ENCODE measurements at regions not wholly inside any gene's neighbourhood (a gene's known extent, or its start where the extent isn't known, plus 50 kb on each side); places are given as distances from the start of the nearest gene placed in this dataset.
"Not testable (repeated sequence)": the region's sequence is repeated elsewhere in the genome, so short reads cannot be mapped to it uniquely, and the experiment has no call there.

DNA sequence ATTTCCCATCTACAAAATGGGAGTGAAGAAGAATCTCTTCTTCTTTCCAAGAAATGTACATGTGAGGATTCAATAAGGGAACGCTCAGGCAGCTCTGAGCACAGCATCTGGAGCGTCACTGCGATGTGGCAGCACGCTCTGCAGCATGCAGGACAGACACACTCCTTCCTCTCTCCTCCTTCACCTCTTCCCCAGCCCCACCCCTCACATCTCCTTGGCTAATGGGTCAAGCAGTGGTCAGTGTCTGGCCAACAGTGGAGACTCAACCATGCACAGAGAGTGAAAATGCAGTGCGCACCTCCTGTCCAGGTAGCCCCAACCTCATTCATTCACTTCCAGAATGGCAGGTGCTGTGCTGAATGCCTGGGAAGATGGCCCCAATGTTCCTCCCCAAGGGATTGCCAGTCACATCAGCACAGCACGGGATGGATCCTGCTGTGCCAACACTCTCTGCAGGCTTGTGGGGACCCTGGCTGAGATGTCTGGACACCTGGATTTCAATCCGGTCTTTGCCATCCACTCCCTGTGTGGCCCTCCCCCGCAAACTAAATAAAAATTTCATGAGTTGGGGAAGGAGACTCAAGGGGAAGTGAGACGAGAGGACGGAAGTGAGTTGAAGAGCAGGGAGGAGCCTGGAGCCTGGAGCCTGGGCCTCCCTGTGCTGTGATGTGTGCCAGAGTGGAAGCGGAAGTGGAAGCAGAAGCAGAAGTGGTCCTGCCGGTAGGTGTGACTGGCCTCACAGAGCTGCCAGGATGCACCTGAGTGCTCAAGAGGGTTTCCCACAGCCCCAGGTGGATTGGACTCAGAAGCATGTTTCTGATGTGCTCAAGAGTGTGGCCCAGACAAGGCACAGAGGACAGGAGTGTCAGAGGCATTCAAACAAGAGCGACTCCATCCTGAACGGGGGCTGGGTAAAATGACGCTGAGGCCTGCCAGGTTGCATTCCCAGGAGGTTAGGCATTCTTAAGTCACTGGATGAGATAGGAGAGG lies 163.9 kb downstream of the SMAD6 start:
- no peak for DNase-seq

- DNase-seq, result no peak
Observed at GRCh38 chr15:66866656-66867055, 164.6 kb downstream of the SMAD6 start.

DNA sequence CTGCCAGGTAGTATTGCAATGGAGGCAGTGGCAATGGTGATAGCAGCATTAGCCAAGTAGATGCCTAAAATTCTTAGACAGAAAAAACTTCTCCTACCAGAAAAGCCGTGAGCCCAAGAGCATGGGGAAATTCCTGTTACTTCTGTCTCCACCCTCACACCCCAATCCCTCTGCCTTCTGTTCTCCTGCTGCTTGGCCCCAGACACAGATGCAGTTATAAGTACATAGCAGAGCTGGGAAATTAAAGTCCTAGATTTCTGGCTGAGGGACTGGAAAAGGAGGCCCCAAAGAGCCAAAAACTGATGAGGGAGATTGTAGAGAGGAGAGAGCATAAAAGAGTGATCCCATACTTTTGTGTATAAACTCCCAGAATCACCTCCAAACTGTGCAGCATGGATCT lies 166.9 kb downstream of the SMAD6 start:
- DNase-seq, result no peak

DNA sequence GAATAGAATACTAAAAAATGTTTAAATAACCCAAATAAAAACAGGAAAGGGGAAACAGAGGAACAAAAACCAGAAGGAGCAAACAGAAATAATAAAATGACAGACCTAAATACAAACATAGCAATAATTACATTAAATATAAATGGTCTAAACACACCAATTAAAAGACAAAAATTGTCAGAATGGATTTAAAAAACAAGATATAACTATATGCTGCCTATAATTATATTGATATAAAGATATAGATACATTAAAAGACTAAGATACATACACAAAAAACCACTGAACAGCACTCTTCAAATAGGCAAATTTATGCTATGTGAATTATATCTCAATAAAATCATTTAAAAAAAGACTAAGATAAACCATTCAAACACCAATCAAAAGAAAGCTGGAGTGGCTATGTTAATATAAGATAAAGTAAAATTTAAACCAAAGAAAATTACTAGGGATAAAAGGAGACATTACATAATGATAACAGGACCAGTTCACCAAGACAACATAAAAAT lies 168.9 kb downstream of the SMAD6 start:
- no peak for DNase-seq

- no peak for DNase-seq
Observed at GRCh38 chr15:66872405-66872804, 170.4 kb downstream of the SMAD6 start.

DNA sequence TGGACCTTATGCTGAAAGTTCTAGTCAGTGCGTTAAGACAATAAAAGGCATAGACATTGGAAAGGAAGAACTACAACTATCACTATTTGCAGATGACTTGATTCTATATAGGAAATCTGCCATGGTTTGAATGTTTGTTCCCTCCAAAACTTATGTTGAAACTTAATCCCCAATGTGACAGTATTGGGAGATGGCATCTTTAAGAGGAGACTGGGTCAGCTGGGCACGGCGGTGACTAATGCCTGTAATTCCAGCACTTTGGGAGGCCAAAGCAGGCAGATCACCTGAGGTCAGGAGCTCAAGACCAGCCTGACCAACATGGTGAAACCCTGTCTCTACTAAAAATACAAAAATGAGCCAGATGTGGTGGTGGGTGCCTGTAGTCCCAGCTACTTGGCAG lies 171.3 kb downstream of the SMAD6 start:
- DNase-seq, result not testable (repeated sequence)

GRCh38 chr15:66873856-66874255 lies 171.8 kb downstream of the SMAD6 start:
- DNase-seq, result no peak

DNA sequence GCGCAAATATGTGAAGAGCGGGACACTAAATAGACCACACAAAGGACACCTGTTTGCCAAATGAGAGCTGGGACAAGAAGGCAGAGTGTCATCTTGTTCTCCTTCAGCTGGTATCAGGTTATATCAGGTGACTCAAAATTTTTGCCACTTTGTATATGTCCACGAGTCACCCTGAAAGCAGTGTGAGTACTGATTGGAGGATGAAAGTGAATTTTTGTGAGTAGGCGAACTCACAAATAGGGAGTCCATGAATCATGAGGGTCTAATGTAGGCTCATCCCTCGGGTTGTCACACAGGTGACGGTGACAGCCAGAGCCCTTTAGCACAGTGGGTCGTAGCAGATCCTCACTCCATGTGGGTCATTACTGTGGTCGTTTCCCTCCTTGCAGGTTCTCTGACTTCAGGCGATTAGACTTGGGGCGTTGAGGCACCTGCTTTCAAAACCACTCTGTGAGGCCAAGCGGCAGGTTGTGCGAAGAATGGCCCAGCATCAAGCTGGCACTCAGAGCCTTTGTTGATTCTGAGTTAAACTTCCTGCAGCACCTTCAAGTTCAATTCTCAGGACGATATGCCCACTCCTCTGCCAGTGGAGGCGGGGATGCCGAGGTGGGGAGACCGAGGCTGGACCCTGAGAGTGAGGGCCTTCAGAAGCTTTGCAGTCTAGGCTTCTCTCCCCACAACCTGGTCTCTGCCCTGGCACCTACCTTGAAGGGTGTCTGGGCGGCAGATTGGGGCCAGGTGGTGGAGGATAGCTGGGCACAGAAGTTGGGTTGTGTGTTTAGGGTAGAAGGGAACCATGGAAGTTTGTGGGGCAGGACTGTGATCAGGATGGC lies 173.8 kb downstream of the SMAD6 start:
- no peak for DNase-seq

DNA sequence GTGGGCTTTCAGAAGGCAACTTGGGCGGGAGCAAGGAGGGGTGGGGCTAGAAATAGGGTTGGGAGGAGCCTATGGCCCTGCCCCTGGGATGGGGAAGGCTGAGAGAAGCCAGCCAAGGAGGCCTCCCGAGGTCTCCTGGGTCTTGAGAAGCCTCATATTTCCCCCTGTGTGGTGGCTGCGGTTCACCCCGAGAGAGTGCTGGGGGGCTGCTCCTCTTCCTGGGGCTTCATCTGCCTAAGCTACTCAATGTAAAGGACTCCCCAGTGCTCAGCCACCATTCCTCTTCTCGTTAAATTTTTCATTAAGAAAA lies 174.3 kb downstream of the SMAD6 start:
- no peak for DNase-seq

- DNase-seq, result no peak
Observed at GRCh38 chr15:66876731-66877476, 174.9 kb downstream of the SMAD6 start.

DNA sequence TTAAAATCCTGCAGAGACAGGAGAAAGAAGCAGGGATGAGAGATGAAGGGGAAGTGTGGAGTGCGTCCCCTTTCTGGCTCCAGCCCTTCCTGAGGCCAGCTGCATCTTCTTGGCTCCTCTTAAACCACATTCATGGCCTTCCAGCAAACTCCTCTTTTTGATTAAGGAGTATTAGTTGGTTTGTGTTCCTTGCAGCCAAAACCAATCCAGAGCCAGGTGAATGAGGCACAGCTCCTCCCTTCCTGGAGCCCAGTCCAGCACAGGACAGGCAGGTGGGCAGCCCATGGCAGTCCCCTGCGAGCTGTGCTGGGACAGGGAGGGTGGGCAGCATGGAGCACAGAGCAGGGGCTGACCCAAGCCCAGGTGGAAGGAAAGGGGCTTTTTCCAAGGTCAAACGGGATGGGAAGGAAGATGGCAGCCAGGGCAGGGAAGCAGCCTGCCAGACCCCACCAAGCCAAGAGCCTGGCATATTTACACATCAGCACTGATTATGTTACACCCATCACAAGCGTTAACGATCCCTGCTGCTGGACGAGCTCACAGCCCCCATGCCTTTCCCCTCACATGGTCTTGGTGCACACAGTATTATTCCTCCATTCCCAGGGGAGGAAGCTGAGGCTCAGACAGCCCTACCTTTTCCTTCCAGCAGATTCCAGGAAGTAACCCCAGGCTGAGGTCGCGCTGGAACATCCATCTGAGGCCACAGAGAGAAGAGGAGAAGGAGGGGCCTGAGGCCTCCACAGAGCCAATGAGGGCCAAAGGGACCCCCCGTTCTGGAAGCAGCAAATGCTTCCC lies 175.6 kb downstream of the SMAD6 start:
- DNase-seq, result no peak

DNA sequence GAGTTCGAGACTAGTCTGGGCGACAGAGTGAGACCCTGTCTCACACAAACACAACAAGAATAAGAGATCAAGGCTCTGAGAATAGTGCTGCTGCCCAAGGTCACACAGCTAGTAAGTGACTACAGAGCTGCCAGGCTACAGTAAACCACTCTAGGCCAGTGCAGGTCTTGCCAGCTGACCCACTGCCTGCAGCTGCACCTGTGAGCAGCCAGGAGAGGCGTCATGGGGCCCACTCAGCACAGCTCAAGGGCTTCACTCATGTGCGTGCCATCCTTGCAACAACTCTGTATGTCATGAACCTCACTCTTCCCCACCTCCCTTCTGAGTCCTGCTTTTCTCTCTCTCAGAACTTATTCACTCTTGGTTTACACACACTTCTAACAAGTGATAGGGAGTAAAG lies 176.7 kb downstream of the SMAD6 start:
- DNase-seq, result no peak

DNA sequence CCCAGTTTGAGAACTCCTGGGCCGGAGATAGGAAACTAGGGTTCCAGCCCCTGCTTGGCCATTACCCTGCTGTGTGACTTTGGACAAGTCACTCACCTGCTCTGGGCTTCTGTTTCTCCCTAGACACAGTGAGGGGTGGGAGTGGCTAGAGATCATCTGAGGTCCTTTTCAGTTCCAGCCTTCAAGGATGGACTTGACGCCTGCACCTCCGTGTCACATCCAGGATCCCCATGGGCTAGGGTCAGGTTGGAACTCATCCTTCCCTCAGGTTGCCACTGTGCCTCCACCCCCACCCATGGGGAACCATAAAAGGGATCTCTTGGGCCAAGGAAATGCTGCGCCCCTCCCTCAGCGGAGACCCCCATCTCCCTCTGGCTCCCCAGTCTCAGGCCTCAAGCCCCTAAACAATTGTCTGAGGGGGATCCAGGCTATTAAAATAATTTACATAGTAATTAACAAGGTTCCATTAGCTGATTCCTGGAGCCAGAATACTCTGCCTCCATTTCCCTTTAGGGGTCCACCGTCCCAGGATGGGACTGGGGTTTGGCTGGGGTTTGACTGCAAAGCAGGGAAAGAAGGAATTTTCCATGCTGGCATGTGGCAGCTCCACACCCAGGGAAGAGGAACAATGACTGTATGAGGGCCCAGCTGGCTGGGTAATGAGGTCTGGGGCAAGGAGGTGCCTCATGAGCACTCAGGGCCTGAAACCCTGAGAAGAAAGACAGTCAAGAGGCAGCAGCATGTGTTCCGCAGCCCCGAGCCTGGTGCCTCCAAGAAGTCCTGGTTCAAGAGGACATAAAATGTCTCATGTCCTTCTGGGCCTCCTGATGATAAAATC lies 177.7 kb downstream of the SMAD6 start:
- no peak for DNase-seq

DNA sequence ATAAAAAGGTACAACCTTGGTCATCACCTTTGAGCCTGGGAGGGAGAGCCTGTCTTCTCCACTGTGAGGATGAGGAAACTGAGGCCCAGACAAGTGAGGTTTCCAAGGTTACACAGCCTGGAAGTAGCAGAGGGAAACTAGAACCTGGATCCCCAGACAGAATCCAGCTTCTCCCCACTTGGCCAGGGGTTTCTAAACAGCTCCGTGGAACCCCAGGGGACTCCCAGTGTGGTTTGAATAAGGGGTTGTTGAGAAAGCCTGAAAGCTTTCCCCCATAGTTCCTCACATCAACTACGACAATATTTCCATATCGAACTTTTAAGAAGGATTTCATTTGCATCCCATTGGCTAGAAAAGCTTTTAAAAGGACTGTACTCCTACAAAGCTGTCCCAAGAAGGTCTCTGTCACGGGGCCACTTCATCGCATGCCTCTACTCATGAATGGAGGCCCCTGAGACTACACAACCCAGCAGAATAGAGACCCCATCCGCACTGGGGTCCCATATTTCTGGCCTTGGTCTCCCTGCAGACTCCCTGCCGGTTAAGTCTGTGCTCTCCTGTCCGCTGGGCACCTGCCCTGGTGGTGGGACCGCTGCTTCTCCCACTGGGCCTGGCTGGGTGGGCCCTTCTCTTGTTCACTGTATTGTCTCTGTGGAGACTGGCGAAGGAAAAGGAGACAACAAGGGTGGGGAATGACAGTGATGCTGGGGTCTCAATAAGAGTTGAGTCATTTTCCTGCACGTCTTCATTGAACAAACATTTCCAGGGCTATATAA lies 178.5 kb downstream of the SMAD6 start:
- DNase-seq, result no peak

DNA sequence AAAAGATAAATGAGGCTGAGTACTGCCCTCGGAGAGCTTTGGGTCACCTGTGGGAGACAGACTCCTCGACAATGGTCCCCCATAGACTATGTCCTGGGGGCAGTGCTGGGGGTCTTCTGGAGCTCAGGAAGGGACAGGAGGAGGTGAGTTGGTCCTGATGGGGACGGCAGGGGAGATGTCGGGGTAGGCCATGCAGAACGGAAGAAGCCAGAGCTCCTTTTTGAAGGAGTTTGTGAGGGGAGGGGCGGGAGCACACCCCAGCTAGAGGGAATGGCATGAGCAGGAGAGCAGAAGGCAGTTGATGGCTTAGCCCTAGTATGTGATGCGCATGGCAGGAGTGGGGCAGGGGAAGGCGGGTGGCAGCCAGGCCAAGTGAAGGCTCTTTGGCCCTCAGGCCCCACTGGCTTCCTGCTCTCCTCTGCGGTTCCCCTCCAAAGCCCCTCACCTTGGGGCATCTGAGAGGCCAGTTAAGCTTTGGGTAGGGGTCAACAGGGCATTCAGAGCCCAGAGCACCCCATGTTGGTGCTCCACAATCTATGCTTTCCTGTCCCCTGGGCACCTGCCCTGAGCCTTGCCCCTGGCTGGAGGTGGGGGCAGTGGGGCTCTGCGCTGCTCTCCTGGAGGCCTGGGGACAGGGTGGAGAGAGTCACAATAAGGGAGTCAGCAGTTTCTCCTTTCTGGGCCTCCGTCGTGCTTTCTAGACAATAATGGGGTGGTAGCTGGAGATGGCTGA lies 179.3 kb downstream of the SMAD6 start:
- no peak for DNase-seq

DNA sequence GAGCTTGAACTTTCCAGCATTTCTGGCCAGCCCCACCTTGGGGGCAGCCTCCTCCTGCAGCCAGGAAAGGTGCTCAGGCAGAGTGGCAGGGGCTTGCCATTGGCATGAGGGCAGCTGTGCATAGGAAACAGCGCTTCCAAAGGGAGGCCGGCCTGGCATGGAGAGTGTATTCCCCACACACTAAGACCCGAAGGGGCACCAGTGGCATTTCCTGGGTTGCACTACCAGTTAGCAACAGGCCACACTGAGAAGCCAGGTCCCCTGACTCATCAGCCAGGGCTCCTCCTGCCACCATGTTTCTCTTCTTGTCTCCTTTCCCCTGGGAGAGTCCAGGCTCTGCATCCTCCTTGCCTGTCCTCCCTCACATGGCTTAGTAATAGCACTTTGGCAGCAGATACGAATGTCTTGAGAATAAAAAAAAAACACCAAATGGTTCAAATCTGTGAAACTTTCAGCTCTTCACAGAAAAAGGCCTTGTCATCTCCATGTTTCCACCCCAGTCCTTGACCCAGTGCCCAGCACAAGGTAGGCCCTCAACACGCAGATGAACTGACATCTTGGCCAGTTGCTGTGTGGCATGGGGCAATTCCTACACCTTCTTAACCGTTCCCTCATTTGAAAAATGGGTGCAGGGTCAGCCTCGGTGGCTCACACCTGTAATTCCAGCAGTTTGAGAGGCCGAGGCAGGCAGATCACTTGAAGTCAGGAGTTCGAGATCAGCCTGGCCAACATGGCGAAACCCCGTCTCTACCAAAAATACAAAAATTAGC lies 180.4 kb downstream of the SMAD6 start:
- no peak for DNase-seq

DNA sequence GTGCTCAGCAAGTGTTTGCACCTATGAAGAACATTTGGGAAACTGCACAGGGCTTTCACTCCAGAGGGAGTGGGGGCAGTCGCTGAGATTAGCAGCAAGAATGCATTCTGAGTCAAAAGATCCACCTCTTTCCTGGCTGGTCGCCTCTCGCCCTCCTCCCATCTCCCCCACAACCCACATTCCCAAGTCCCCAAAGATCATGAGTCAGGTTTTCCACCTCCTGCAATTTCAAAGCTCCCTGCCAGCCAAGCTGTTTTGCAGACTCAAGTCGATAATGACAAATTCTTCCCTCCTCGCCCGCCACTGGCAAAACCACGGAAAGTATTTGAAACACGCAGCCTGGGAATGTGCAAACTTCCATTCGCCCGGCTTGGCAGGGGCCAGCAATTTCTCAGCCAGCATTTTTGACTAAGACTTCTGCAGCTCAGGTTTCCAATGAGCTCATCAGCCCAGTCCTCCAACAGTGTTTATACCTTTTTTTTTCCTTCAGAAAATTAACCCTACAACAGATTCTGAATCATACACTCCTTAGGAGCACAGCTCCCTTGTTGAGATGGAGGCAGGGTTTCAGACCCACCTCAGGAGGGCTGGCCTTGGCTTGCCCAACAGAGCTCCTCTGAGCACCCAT lies 181.4 kb downstream of the SMAD6 start:
- DNase-seq, result no peak

- no peak for DNase-seq
Observed at GRCh38 chr15:66884115-66884622, 181.2 kb upstream of the SMAD3 start.

Data from activated effector memory CD4-positive, alpha-beta T cell treated with Interleukin-2 at 50 U/mL for 16 hours (primary cell).